Mucosa of rectum (tissue), 2 donors: ENCODE measurements at regions not wholly inside any gene's neighbourhood (a gene's known extent, or its start where the extent isn't known, plus 50 kb on each side); places are given as distances from the start of the nearest gene placed in this dataset.

ENCODE experiments used
- H3K27ac ChIP-seq, 2 donors: one replicate each; pipeline ENCODE4 v1.7.0; 2013; ENCODE audit warnings: inconsistent platforms in 2 of 2, low read depth in 2 of 2, low read length in 2 of 2
- H3K27me3 ChIP-seq, 2 donors: one replicate each; pipeline ENCODE4 v1.7.0; 2013; ENCODE audit warnings: low read length in 2 of 2; ENCODE audit not compliant: control insufficient read depth in 2 of 2, insufficient read depth in 2 of 2
- H3K36me3 ChIP-seq, 2 donors: one replicate each; pipeline ENCODE4 v1.7.0; 2013; ENCODE audit warnings: low read length in 2 of 2; ENCODE audit not compliant: control insufficient read depth in 2 of 2, insufficient read depth in 2 of 2
- H3K4me1 ChIP-seq, 2 donors: one replicate each; pipeline ENCODE4 v1.7.0; 2013; ENCODE audit warnings: low read length in 2 of 2, mild to moderate bottlenecking in 1 of 2; ENCODE audit not compliant: control insufficient read depth in 2 of 2, insufficient read depth in 2 of 2
- H3K4me3 ChIP-seq, 2 donors: one replicate each; pipeline ENCODE4 v1.7.0; 2013; ENCODE audit warnings: low read length in 2 of 2
- H3K9ac ChIP-seq, 2 donors: one replicate each; pipeline ENCODE4 v1.7.0; 2013; ENCODE audit warnings: low read length in 2 of 2, low read depth in 1 of 2, mild to moderate bottlenecking in 1 of 2
- H3K9me3 ChIP-seq, 2 donors: one replicate each; pipeline ENCODE4 v1.7.0; 2013; ENCODE audit warnings: low read length in 2 of 2; ENCODE audit not compliant: control insufficient read depth in 2 of 2
- donor health status: healthy.
- donor health status: Normal muscosa, but diverticular disease.

- no peak overlapping the region for H3K9ac ChIP-seq
These were observed 303.5 kb upstream of the KLF6 start for GRCh38 chr10:4088354-4089066.

GRCh38 chr10:4086131-4086898 lies 301.3 kb upstream of the KLF6 start:
- Histone ChIP-seq H3K36me3 (no peaks in the 10 kb centered on the region), H3K4me3 (no peak overlapping the region), H3K9ac (no peak overlapping the region), H3K27ac (no peak overlapping the region), H3K9me3 (no peaks in the 10 kb centered on the region), H3K4me1 (peaks cover 0 to 5% of the 10 kb centered on the region in 2 donors), H3K27me3 (no peaks in the 10 kb centered on the region)

More at GRCh38 chr10:4088354-4089066, 303.5 kb upstream of the KLF6 start:
- no peaks in the 10 kb centered on the region for H3K9me3 ChIP-seq
- peaks cover 0 to 3% of the 10 kb centered on the region in 2 donors for H3K4me1 ChIP-seq
- H3K27me3 ChIP-seq, result no peaks in the 10 kb centered on the region
- H3K27ac ChIP-seq, result no peak overlapping the region
- H3K36me3 ChIP-seq, result no peaks in the 10 kb centered on the region
- H3K4me3 ChIP-seq, result no peak overlapping the region

GRCh38 chr10:4083509-4084003 lies 298.5 kb upstream of the KLF6 start:
- Histone ChIP-seq H3K27ac (no peak overlapping the region), H3K9me3 (no peaks in the 10 kb centered on the region), H3K9ac (no peak overlapping the region), H3K36me3 (no peaks in the 10 kb centered on the region), H3K27me3 (no peaks in the 10 kb centered on the region), H3K4me3 (no peak overlapping the region), H3K4me1 (peaks cover 0 to 5% of the 10 kb centered on the region in 2 donors)

GRCh38 chr10:4082861-4083260 lies 297.9 kb upstream of the KLF6 start:
- H3K9ac ChIP-seq, result no peak overlapping the region
- peaks cover 0 to 5% of the 10 kb centered on the region in 2 donors for H3K4me1 ChIP-seq
- H3K4me3 ChIP-seq, result no peak overlapping the region
- no peak overlapping the region for H3K27ac ChIP-seq
- no peaks in the 10 kb centered on the region for H3K36me3 ChIP-seq
- no peaks in the 10 kb centered on the region for H3K27me3 ChIP-seq
- no peaks in the 10 kb centered on the region for H3K9me3 ChIP-seq

- Histone ChIP-seq H3K36me3 (no peaks in the 10 kb centered on the region), H3K27me3 (no peaks in the 10 kb centered on the region), H3K27ac (no peak overlapping the region), H3K9ac (no peak overlapping the region), H3K4me3 (no peak overlapping the region), H3K9me3 (no peaks in the 10 kb centered on the region), H3K4me1 (peaks cover 0 to 5% of the 10 kb centered on the region in 2 donors)
These were observed 296.7 kb upstream of the KLF6 start for GRCh38 chr10:4081685-4082111.

- H3K4me1 ChIP-seq, result peaks cover 0 to 5% of the 10 kb centered on the region in 2 donors
- no peaks in the 10 kb centered on the region for H3K27me3 ChIP-seq
- no peak overlapping the region for H3K9ac ChIP-seq
- H3K4me3 ChIP-seq, result no peak overlapping the region
- H3K36me3 ChIP-seq, result no peaks in the 10 kb centered on the region
- H3K9me3 ChIP-seq, result no peaks in the 10 kb centered on the region
- no peak overlapping the region for H3K27ac ChIP-seq
These were observed 295.3 kb upstream of the KLF6 start for GRCh38 chr10:4080225-4080805.

GRCh38 chr10:4079803-4080202 lies 294.8 kb upstream of the KLF6 start:
- Histone ChIP-seq H3K4me1 (peaks cover 0 to 5% of the 10 kb centered on the region in 2 donors), H3K4me3 (no peak overlapping the region), H3K36me3 (no peaks in the 10 kb centered on the region), H3K27ac (no peak overlapping the region), H3K9me3 (no peaks in the 10 kb centered on the region), H3K27me3 (no peaks in the 10 kb centered on the region), H3K9ac (no peak overlapping the region)

GRCh38 chr10:4077804-4078203 lies 292.8 kb upstream of the KLF6 start:
- H3K9me3 ChIP-seq, result no peaks in the 10 kb centered on the region
- peaks cover 3 to 7% of the 10 kb centered on the region in 2 donors for H3K4me1 ChIP-seq
- no peak overlapping the region for H3K4me3 ChIP-seq
- H3K9ac ChIP-seq, result no peak overlapping the region
- H3K27ac ChIP-seq, result no peak overlapping the region
- no peaks in the 10 kb centered on the region for H3K27me3 ChIP-seq
- no peaks in the 10 kb centered on the region for H3K36me3 ChIP-seq

- H3K27me3 ChIP-seq, result no peaks in the 10 kb centered on the region
- H3K9me3 ChIP-seq, result no peaks in the 10 kb centered on the region
- H3K4me1 ChIP-seq, result peaks cover 3 to 7% of the 10 kb centered on the region in 2 donors
- no peaks in the 10 kb centered on the region for H3K36me3 ChIP-seq
- no peak overlapping the region for H3K9ac ChIP-seq
- no peak overlapping the region for H3K4me3 ChIP-seq
- H3K27ac ChIP-seq, result no peak overlapping the region
These were observed 292.0 kb upstream of the KLF6 start for GRCh38 chr10:4076983-4077382.

- Histone ChIP-seq H3K36me3 (no peaks in the 10 kb centered on the region), H3K9me3 (no peaks in the 10 kb centered on the region), H3K27ac (no peak overlapping the region), H3K4me3 (no peak overlapping the region), H3K27me3 (no peaks in the 10 kb centered on the region), H3K9ac (no peak overlapping the region), H3K4me1 (peaks cover 3 to 7% of the 10 kb centered on the region in 2 donors)
These were observed 290.4 kb upstream of the KLF6 start for GRCh38 chr10:4075443-4075842.
